HCT116 (cell line): ENCODE measurements at regions not wholly inside any gene's neighbourhood (a gene's known extent, or its start where the extent isn't known, plus 50 kb on each side); places are given as distances from the start of the nearest gene placed in this dataset.

Experiments
- ATAC-seq: fragments of 200-7000 bp; cut with Tn5 transposase; 2 replicates; pipeline ENCODE4 v1.9.1; 2020; ENCODE audit warnings: mild to moderate bottlenecking, moderate library complexity
- BruUV-seq: library from RNA; stranded (reverse); fragments of 400-500 nt; replicated peaks from 2 replicates; lab custom pipeline; 2021; lab: Mats Ljungman, UMichigan
- CTCF ChIA-PET: fragments of 300-600 bp; sonication (Branson Sonifier 250); formaldehyde crosslinking; loops from one replicate; lab custom pipeline; 2021; ENCODE audit warnings: antibody characterized with exemption; lab: Charles Lee
- POLR2A ChIA-PET: fragments of 300-600, 350-600 bp; sonication (Branson Sonifier 250); formaldehyde crosslinking; loops from one replicate; lab custom pipeline; 2021; ENCODE audit warnings: antibody characterized with exemption; lab: Charles Lee
- RAD21 ChIA-PET, 2 experiments: fragments of 300-600 bp; sonication (Branson Sonifier 250); formaldehyde crosslinking; loops; one replicate each; lab custom pipeline; 2023; ENCODE audit warnings: low total read pairs in 2 of 2; ENCODE audit not compliant: uncharacterized antibody in 2 of 2, unreplicated experiment in 2 of 2, low non-redundant PET in 1 of 2; lab: Charles Lee
- DNase-seq: peaks from one replicate; pipeline ENCODE4 v3.0.0-alpha.2; 2010; ENCODE audit warnings: low read depth, low spot score
- H2AFZ ChIP-seq: fragments of 200-600 bp; shearing (Covaris generic), sonication (generic); 2 replicates; pipeline ENCODE4 v1.6.1; 2017; ENCODE audit warnings: low read depth, mixed run types, mixed read lengths, antibody characterized with exemption, low read length; ENCODE audit not compliant: poor library complexity, severe bottlenecking
- H3K27ac ChIP-seq: 2 replicates; pipeline ENCODE4 v1.5.1; 2012; ENCODE audit warnings: low read depth, low read length
- H3K27me3 ChIP-seq: fragments of 200-600 bp; sonication (generic); 2 replicates; pipeline ENCODE4 v1.6.1; 2016; ENCODE audit warnings: mixed run types, low read length, mixed read lengths; ENCODE audit not compliant: insufficient read depth
- H3K36me3 ChIP-seq, 2 experiments: fragments of 200-500 bp in 1 of 2; fragments of 200-600 bp in 1 of 2; sonication (Bioruptor generic) in 1 of 2; sonication (generic) in 1 of 2; 2 replicates each; pipeline versions ENCODE4 v1.5.1 to v1.6.1; 2014 to 2016; ENCODE audit warnings: low read length in 2 of 2, inconsistent platforms in 1 of 2, mixed read lengths in 1 of 2, mixed run types in 1 of 2; ENCODE audit not compliant: insufficient read depth in 2 of 2, control insufficient read depth in 1 of 2
- H3K4me1 ChIP-seq, 2 experiments: fragments of 200-600 bp in 1 of 2; sonication (generic) in 1 of 2; 2 replicates each; pipeline versions ENCODE4 v1.5.1 to v1.6.1; 2012 to 2017; ENCODE audit warnings: low read length in 2 of 2, inconsistent platforms in 1 of 2, mild to moderate bottlenecking in 1 of 2, mixed read lengths in 1 of 2, mixed run types in 1 of 2, moderate library complexity in 1 of 2; ENCODE audit not compliant: insufficient read depth in 2 of 2, control insufficient read depth in 1 of 2
- H3K4me2 ChIP-seq: fragments of 200-600 bp; sonication (generic); 2 replicates; pipeline ENCODE4 v1.6.1; 2017; ENCODE audit warnings: mixed run types, low read length, mixed read lengths
- H3K4me3 ChIP-seq, 2 experiments: fragments of 200-600 bp in 1 of 2; sonication (generic) in 1 of 2; replicated peaks in 1 of 2; 2 replicates each; pipeline ENCODE4 v1.5.1; 2011 to 2016; ENCODE audit warnings: low read length in 2 of 2, control low read depth in 1 of 2, low read depth in 1 of 2, mild to moderate bottlenecking in 1 of 2, mixed read lengths in 1 of 2, mixed run types in 1 of 2
- H3K79me2 ChIP-seq: fragments of 200-600 bp; sonication (generic); 2 replicates; pipeline ENCODE4 v1.6.1; 2017; ENCODE audit warnings: mild to moderate bottlenecking, mixed run types, low read length, moderate library complexity, mixed read lengths; ENCODE audit not compliant: insufficient read depth
- H3K9ac ChIP-seq: fragments of 200-600 bp; sonication (generic); 2 replicates; pipeline ENCODE4 v1.6.1; 2016; ENCODE audit warnings: low read length, mixed read lengths
- H3K9me2 ChIP-seq: fragments of 200-600 bp; sonication (generic), shearing (Covaris generic); 2 replicates; pipeline ENCODE4 v1.6.1; 2017; ENCODE audit warnings: mixed run types, mild to moderate bottlenecking, moderate library complexity; ENCODE audit not compliant: insufficient read depth
- H3K9me3 ChIP-seq, 2 experiments: fragments of 200-500 bp in 1 of 2; fragments of 200-600 bp in 1 of 2; sonication (Bioruptor generic) in 1 of 2; sonication (generic) in 1 of 2; 2 replicates each; pipeline ENCODE4 v1.6.1; 2014 to 2017; ENCODE audit warnings: low read length in 2 of 2, mixed read lengths in 2 of 2, inconsistent platforms in 1 of 2, low read depth in 1 of 2, mild to moderate bottlenecking in 1 of 2, mixed run types in 1 of 2, moderate library complexity in 1 of 2; ENCODE audit not compliant: control insufficient read depth in 1 of 2, insufficient read depth in 1 of 2
- H4K20me1 ChIP-seq: fragments of 200-600 bp; sonication (generic), shearing (Covaris generic); 2 replicates; pipeline ENCODE4 v1.6.1; 2017; ENCODE audit warnings: mixed run types, mild to moderate bottlenecking, moderate library complexity; ENCODE audit not compliant: insufficient read depth
- CEBPB ChIP-seq: IDR thresholded peaks from 2 replicates; pipeline ENCODE4 v1.6.1; 2012; ENCODE audit warnings: low read depth
- CTCF ChIP-seq, 3 experiments: fragments of 200-600 bp in 1 of 3; sonication (generic) in 1 of 3; IDR thresholded peaks in 2 of 3; conservative IDR thresholded peaks in 1 of 3; 2 replicates each; pipeline ENCODE4 v1.5.1; 2012 to 2017; ENCODE audit warnings: low read depth in 2 of 3, low read length in 2 of 3, antibody characterized with exemption in 1 of 3, borderline replicate concordance in 1 of 3, control low read depth in 1 of 3, mild to moderate bottlenecking in 1 of 3, mixed read lengths in 1 of 3, mixed run types in 1 of 3, moderate library complexity in 1 of 3; ENCODE audit not compliant: insufficient read depth in 1 of 3
- ELF1 ChIP-seq: IDR thresholded peaks from 2 replicates; pipeline ENCODE4 v1.6.1; 2012; ENCODE audit warnings: low read depth, borderline replicate concordance
- EZH2 ChIP-seq: fragments of 200-600 bp; sonication (generic); IDR thresholded peaks from 2 replicates; pipeline ENCODE4 v1.6.1; 2017; ENCODE audit warnings: antibody characterized with exemption, mixed run types
- FOSL1 ChIP-seq: IDR thresholded peaks from 2 replicates; pipeline ENCODE4 v1.6.1; 2012; ENCODE audit warnings: low read depth
- POLR2A ChIP-seq: IDR thresholded peaks from 2 replicates; pipeline ENCODE4 v1.7.0; 2011; ENCODE audit warnings: borderline replicate concordance; ENCODE audit not compliant: insufficient read depth, insufficient read length; ENCODE audit errors: extremely low read depth
- SIN3A ChIP-seq: IDR thresholded peaks from 2 replicates; pipeline ENCODE4 v1.6.1; 2012; ENCODE audit warnings: low read depth
- SRF ChIP-seq: IDR thresholded peaks from 2 replicates; pipeline ENCODE4 v1.6.1; 2012; ENCODE audit warnings: low read depth
- YY1 ChIP-seq: IDR thresholded peaks from 2 replicates; pipeline ENCODE4 v1.6.1; 2011; ENCODE audit warnings: low read length, low read depth, moderate library complexity, mild to moderate bottlenecking; ENCODE audit not compliant: insufficient replicate concordance; ENCODE audit errors: extremely low read depth
- ZBTB33 ChIP-seq: IDR thresholded peaks from 2 replicates; pipeline ENCODE4 v1.6.1; 2011; ENCODE audit warnings: mild to moderate bottlenecking, low read length, moderate library complexity; ENCODE audit not compliant: insufficient replicate concordance; ENCODE audit errors: extremely low read depth
- ZNF274 ChIP-seq: fragments of 200-500 bp; sonication (Bioruptor generic); IDR thresholded peaks from 2 replicates; pipeline ENCODE4 v1.6.1; 2014; ENCODE audit warnings: mild to moderate bottlenecking, low read depth, low read length, inconsistent platforms
- intact Hi-C: fragments of 100-400 bp; cut with micrococcal nuclease; formaldehyde crosslinking; loops from 2 replicates; pipeline ENCODE4 v1.10.0; 2022

GRCh38 chr13:61110732-61111131, 304.9 kb downstream of the PCDH20 start:
- no peak for ATAC-seq
- POLR2A ChIA-PET = no interaction called here
- H3K9ac ChIP-seq = no peak overlapping the region

More at GRCh38 chr13:61110732-61111131, 304.9 kb downstream of the PCDH20 start:
- Histone ChIP-seq H4K20me1 (no peaks in the 10 kb centered on the region), H3K4me1 (no peaks in the 10 kb centered on the region), H3K4me2 (no peak overlapping the region), H2AFZ (no peak overlapping the region), H3K27ac (no peak overlapping the region), H3K27me3 (no peaks in the 10 kb centered on the region), H3K36me3 (no peaks in the 10 kb centered on the region), H3K9me3 (no peaks in the 10 kb centered on the region), H3K4me3 (no peak overlapping the region), H3K9me2 (no peaks in the 10 kb centered on the region), H3K79me2 (no peaks in the 10 kb centered on the region)
- intact Hi-C loops = no loop called here
- no peak for TF ChIP-seq CTCF (IDR thresholded peaks at IDR 0.05 in 2 of 3, conservative IDR thresholded peaks at IDR 0.05 in 1 of 3; ENCODE audit: borderline replicate concordance in 1 of 3, insufficient read depth in 1 of 3, low read depth in 2 of 3, low read length in 2 of 3)
- no peak for TF ChIP-seq ZBTB33
- no peak for TF ChIP-seq CEBPB
- no peak for TF ChIP-seq SRF
- no peak for TF ChIP-seq EZH2
- no peak for TF ChIP-seq SIN3A
- TF ChIP-seq ELF1 = no peak
- TF ChIP-seq ZNF274 = no peak
- no peak for TF ChIP-seq YY1
- TF ChIP-seq FOSL1 = no peak
- TF ChIP-seq POLR2A = no peak
- no peak for DNase-seq
- BruUV-seq = no TSS peak
- ChIA-PET RAD21 (no interaction called here), CTCF (no interaction called here)
